ENCODE measurements at regions not wholly inside any gene's neighbourhood (a gene's known extent, or its start where the extent isn't known, plus 50 kb on each side); places are given as distances from the start of the nearest gene placed in this dataset.

DNA sequence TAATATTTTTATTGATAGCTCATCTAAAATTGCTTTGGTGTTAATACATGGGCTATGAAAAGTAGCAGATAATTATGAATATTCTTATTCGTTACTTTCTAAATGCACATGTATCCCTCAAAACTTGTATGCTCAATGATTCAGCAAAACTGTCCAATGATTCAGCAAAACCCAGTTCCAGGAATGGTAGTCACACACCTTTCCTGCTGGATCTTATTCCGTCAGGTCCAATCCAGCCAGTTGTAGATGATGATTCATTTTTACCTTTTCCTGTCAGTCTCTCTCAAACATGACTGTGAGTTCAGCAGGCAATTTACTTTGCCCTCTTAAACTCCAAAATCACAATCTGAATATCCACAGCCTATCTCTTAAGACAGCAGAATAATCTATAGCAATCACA lies 1082.6 kb downstream of the EFNB2 start:
- H4K20me1 ChIP-seq (ENCODE audit: insufficient read depth, low read length): no peaks in the 10 kb centered on the region
- no peaks in the 10 kb centered on the region for H3K9me2 ChIP-seq (ENCODE audit: low read depth, low read length)
- no peak overlapping the region for H2AFZ ChIP-seq (ENCODE audit: low read length)
- H3K4me2 ChIP-seq (ENCODE audit: low read length): no peak overlapping the region
- no peaks in the 10 kb centered on the region for H3K9me3 ChIP-seq (ENCODE audit: low read length)
- TF ChIP-seq EZH2 (IDR thresholded peaks at IDR 0.05; ENCODE audit: borderline replicate concordance, low read length): no peak
- TF ChIP-seq, protein P1, sequence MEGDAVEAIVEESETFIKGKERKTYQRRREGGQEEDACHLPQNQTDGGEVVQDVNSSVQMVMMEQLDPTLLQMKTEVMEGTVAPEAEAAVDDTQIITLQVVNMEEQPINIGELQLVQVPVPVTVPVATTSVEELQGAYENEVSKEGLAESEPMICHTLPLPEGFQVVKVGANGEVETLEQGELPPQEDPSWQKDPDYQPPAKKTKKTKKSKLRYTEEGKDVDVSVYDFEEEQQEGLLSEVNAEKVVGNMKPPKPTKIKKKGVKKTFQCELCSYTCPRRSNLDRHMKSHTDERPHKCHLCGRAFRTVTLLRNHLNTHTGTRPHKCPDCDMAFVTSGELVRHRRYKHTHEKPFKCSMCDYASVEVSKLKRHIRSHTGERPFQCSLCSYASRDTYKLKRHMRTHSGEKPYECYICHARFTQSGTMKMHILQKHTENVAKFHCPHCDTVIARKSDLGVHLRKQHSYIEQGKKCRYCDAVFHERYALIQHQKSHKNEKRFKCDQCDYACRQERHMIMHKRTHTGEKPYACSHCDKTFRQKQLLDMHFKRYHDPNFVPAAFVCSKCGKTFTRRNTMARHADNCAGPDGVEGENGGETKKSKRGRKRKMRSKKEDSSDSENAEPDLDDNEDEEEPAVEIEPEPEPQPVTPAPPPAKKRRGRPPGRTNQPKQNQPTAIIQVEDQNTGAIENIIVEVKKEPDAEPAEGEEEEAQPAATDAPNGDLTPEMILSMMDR (IDR thresholded peaks at IDR 0.05; ENCODE audit: low read length): no peak
- no peaks in the 10 kb centered on the region for H3K79me2 ChIP-seq (ENCODE audit: insufficient read depth, low read length)
- H3K9ac ChIP-seq (ENCODE audit: low read length): no peak overlapping the region
- no peak overlapping the region for H3K4me3 ChIP-seq (ENCODE audit: low read depth, low read length, poor library complexity, severe bottlenecking)
- H3K27me3 ChIP-seq (ENCODE audit: insufficient read depth, low read length): no peaks in the 10 kb centered on the region
- H3F3A ChIP-seq (ENCODE audit: insufficient read depth, low read length): no peaks in the 10 kb centered on the region
- no peaks in the 10 kb centered on the region for H3K36me3 ChIP-seq (ENCODE audit: insufficient read depth, low read length)
- H3K4me1 ChIP-seq (ENCODE audit: insufficient read depth, low read length, severe bottlenecking): no peaks in the 10 kb centered on the region
- no peak overlapping the region for H3K27ac ChIP-seq (ENCODE audit: low read depth, low read length, poor library complexity, severe bottlenecking)

DNA sequence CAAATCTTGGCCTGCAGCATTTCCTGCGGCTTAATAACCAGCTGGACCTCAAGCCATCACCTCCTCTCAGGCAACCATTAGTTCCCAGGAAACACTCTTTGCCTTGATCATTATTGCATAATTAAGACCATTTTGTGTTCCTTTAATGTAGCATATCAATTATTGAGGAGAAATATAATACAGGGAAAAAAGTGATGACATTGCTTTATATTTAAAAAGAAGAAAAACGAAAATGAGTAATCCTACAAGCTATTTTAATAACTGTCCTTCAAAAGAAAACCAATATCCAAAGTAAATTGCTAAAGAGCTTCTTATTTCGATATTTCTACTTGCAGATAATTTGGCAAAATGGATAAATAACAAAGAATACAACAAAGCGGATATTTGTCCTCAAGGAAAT lies 1084.7 kb downstream of the EFNB2 start:
- Histone ChIP-seq H3K36me3 (ENCODE audit: insufficient read depth, low read length) (no peaks in the 10 kb centered on the region), H3K9me3 (ENCODE audit: low read length) (no peaks in the 10 kb centered on the region), H3K27me3 (ENCODE audit: insufficient read depth, low read length) (no peaks in the 10 kb centered on the region), H3K4me2 (ENCODE audit: low read length) (no peak overlapping the region), H3K27ac (ENCODE audit: low read depth, low read length, poor library complexity, severe bottlenecking) (no peak overlapping the region), H4K20me1 (ENCODE audit: insufficient read depth, low read length) (no peaks in the 10 kb centered on the region), H3K4me1 (ENCODE audit: insufficient read depth, low read length, severe bottlenecking) (no peaks in the 10 kb centered on the region), H3K4me3 (ENCODE audit: low read depth, low read length, poor library complexity, severe bottlenecking) (no peak overlapping the region), H3K79me2 (ENCODE audit: insufficient read depth, low read length) (no peaks in the 10 kb centered on the region), H3K9ac (ENCODE audit: low read length) (no peak overlapping the region), H3K9me2 (ENCODE audit: low read depth, low read length) (no peaks in the 10 kb centered on the region), H2AFZ (ENCODE audit: low read length) (no peak overlapping the region), H3F3A (ENCODE audit: insufficient read depth, low read length) (no peaks in the 10 kb centered on the region)
- TF ChIP-seq EZH2 (IDR thresholded peaks at IDR 0.05; ENCODE audit: borderline replicate concordance, low read length): no peak
- TF ChIP-seq, protein P1 (IDR thresholded peaks at IDR 0.05; ENCODE audit: low read length): no peak

DNA sequence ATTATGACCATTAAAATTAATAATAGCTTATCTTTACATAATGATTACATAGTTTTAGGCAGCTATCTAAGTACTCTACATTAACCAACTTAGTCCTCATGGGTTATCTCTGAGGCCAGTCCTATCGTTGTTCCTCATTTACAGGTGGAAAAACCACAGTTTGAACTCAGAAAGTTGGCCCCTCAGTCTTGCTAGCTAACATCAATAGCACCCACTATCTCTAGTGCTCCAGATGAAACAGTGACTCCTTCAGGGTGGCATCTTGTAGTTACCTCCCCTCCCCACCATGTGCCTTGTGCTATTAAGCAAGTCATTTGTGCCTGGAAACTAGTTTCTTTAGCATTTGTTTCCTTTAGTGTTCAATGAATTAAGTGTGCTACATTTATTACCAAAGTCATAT lies 1086.7 kb downstream of the EFNB2 start:
- TF ChIP-seq EZH2 (IDR thresholded peaks at IDR 0.05; ENCODE audit: borderline replicate concordance, low read length): no peak
- TF ChIP-seq, protein P1 (IDR thresholded peaks at IDR 0.05; ENCODE audit: low read length): no peak
- H4K20me1 ChIP-seq (ENCODE audit: insufficient read depth, low read length): no peaks in the 10 kb centered on the region
- no peak overlapping the region for H3K27ac ChIP-seq (ENCODE audit: low read depth, low read length, poor library complexity, severe bottlenecking)

More for the DNA sequence above, 1086.7 kb downstream of the EFNB2 start:
- Histone ChIP-seq H3K27me3 (ENCODE audit: insufficient read depth, low read length) (no peaks in the 10 kb centered on the region), H3K36me3 (ENCODE audit: insufficient read depth, low read length) (no peaks in the 10 kb centered on the region), H3K79me2 (ENCODE audit: insufficient read depth, low read length) (no peaks in the 10 kb centered on the region), H3K4me1 (ENCODE audit: insufficient read depth, low read length, severe bottlenecking) (no peaks in the 10 kb centered on the region), H3K4me2 (ENCODE audit: low read length) (no peak overlapping the region), H3K9me2 (ENCODE audit: low read depth, low read length) (no peaks in the 10 kb centered on the region), H3F3A (ENCODE audit: insufficient read depth, low read length) (no peaks in the 10 kb centered on the region), H3K4me3 (ENCODE audit: low read depth, low read length, poor library complexity, severe bottlenecking) (no peak overlapping the region), H3K9ac (ENCODE audit: low read length) (no peak overlapping the region), H2AFZ (ENCODE audit: low read length) (no peak overlapping the region), H3K9me3 (ENCODE audit: low read length) (no peaks in the 10 kb centered on the region)
